H9 (cell line): ENCODE measurements at regions not wholly inside any gene's neighbourhood (a gene's known extent, or its start where the extent isn't known, plus 50 kb on each side); places are given as distances from the start of the nearest gene placed in this dataset.

Source experiments
- DNase-seq: peaks from one replicate; pipeline ENCODE4 v3.0.0-alpha.2; 2017
- H2AFZ ChIP-seq: one replicate; pipeline ENCODE4 v1.6.1; 2013; ENCODE audit warnings: mild to moderate bottlenecking, low read length, control low read depth, moderate library complexity
- H2AK5ac ChIP-seq: 2 replicates; pipeline ENCODE4 v1.6.1; 2013; ENCODE audit warnings: low read length, control low read depth, mixed read lengths; ENCODE audit not compliant: insufficient read length
- H2BK120ac ChIP-seq: one replicate; pipeline ENCODE4 v1.6.1; 2013; ENCODE audit warnings: low read depth, mild to moderate bottlenecking, low read length, control low read depth, inconsistent platforms; ENCODE audit not compliant: poor library complexity, severe bottlenecking
- H2BK12ac ChIP-seq: 2 replicates; pipeline ENCODE4 v1.6.1; 2013; ENCODE audit warnings: low read length, control low read depth, mixed read lengths, low read depth; ENCODE audit not compliant: insufficient read length
- H2BK15ac ChIP-seq: 2 replicates; pipeline ENCODE4 v1.6.1; 2013; ENCODE audit warnings: low read depth, low read length, control low read depth
- H2BK20ac ChIP-seq: one replicate; pipeline ENCODE4 v1.6.1; 2013; ENCODE audit warnings: low read depth, mild to moderate bottlenecking, low read length, control low read depth, inconsistent platforms; ENCODE audit not compliant: poor library complexity, severe bottlenecking
- H2BK5ac ChIP-seq: 2 replicates; pipeline ENCODE4 v1.6.1; 2013; ENCODE audit warnings: low read length, control low read depth, mixed read lengths; ENCODE audit not compliant: insufficient read length
- H3K14ac ChIP-seq: 2 replicates; pipeline ENCODE4 v1.6.1; 2013; ENCODE audit warnings: low read length, control low read depth; ENCODE audit not compliant: insufficient read depth
- H3K18ac ChIP-seq: 2 replicates; pipeline ENCODE4 v1.6.1; 2013; ENCODE audit warnings: low read depth, mild to moderate bottlenecking, mixed read lengths, low read length, control low read depth; ENCODE audit not compliant: insufficient read length
- H3K23ac ChIP-seq: 2 replicates; pipeline ENCODE4 v1.6.1; 2013; ENCODE audit warnings: low read length, control low read depth, mixed read lengths, low read depth; ENCODE audit not compliant: insufficient read length
- H3K23me2 ChIP-seq: 2 replicates; pipeline ENCODE4 v1.6.1; 2013; ENCODE audit warnings: low read depth, mild to moderate bottlenecking, mixed read lengths, low read length, control low read depth; ENCODE audit not compliant: insufficient read length, poor library complexity, severe bottlenecking
- H3K27ac ChIP-seq: 2 replicates; pipeline ENCODE4 v1.5.1; 2013; ENCODE audit warnings: low read length, control low read depth, mixed read lengths, low read depth; ENCODE audit not compliant: insufficient read length
- H3K27me3 ChIP-seq: 2 replicates; pipeline ENCODE4 v1.6.1; 2013; ENCODE audit warnings: low read length, control low read depth, inconsistent platforms; ENCODE audit not compliant: insufficient read depth
- H3K4ac ChIP-seq: 2 replicates; pipeline ENCODE4 v1.6.1; 2013; ENCODE audit warnings: low read depth, mild to moderate bottlenecking, control low read depth, inconsistent platforms, low read length, moderate library complexity
- H3K4me1 ChIP-seq: 2 replicates; pipeline ENCODE4 v1.6.1; 2013; ENCODE audit warnings: low read length, control low read depth, inconsistent platforms; ENCODE audit not compliant: insufficient read depth
- H3K4me2 ChIP-seq: 2 replicates; pipeline ENCODE4 v1.6.1; 2013; ENCODE audit warnings: low read length, control low read depth, mixed read lengths; ENCODE audit not compliant: insufficient read length, insufficient read depth
- H3K56ac ChIP-seq: 2 replicates; pipeline ENCODE4 v1.6.1; 2013; ENCODE audit warnings: low read depth, mild to moderate bottlenecking, mixed read lengths, low read length, control low read depth; ENCODE audit not compliant: insufficient read length
- H3K79me1 ChIP-seq: 2 replicates; pipeline ENCODE4 v1.6.1; 2013; ENCODE audit warnings: low read depth, mild to moderate bottlenecking, moderate library complexity, low read length, control low read depth, inconsistent platforms; ENCODE audit not compliant: insufficient read depth, poor library complexity, severe bottlenecking
- H3K79me2 ChIP-seq: 2 replicates; pipeline ENCODE4 v1.6.1; 2013; ENCODE audit warnings: low read length, control low read depth, inconsistent platforms; ENCODE audit not compliant: insufficient read depth
- H3K9ac ChIP-seq: 2 replicates; pipeline ENCODE4 v1.6.1; 2013; ENCODE audit warnings: low read length, control low read depth, mixed read lengths; ENCODE audit not compliant: insufficient read length; ENCODE audit errors: extremely low read depth
- H3K9me3 ChIP-seq: one replicate; pipeline ENCODE4 v1.6.1; 2013; ENCODE audit warnings: low read depth, low read length, inconsistent platforms; ENCODE audit not compliant: control insufficient read depth
- H3T11ph ChIP-seq: one replicate; pipeline ENCODE4 v1.6.1; 2013; ENCODE audit warnings: mild to moderate bottlenecking, low read length, control low read depth, inconsistent platforms
- H4K20me1 ChIP-seq: one replicate; pipeline ENCODE4 v1.6.1; 2013; ENCODE audit not compliant: control insufficient read depth, insufficient read length, insufficient read depth
- H4K5ac ChIP-seq: 2 replicates; pipeline ENCODE4 v1.6.1; 2013; ENCODE audit warnings: low read depth, mild to moderate bottlenecking, mixed read lengths, low read length, control low read depth; ENCODE audit not compliant: insufficient read length
- H4K8ac ChIP-seq: replicated peaks from 2 replicates; pipeline ENCODE4 v1.6.1; 2013; ENCODE audit warnings: low read length, control low read depth, mixed read lengths, low read depth; ENCODE audit not compliant: insufficient read length
- H4K91ac ChIP-seq: 2 replicates; pipeline ENCODE4 v1.6.1; 2013; ENCODE audit warnings: low read depth, mild to moderate bottlenecking, moderate library complexity, mixed read lengths, low read length, control low read depth; ENCODE audit not compliant: insufficient read length
- H3K27ac Mint-ChIP-seq, 3 experiments: 2 replicates in 2 of 3; 3 replicates in 1 of 3; pipeline ENCODE4 v1.8.0; 2020 to 2021; ENCODE audit warnings: mixed read lengths in 3 of 3, mild to moderate bottlenecking in 1 of 3, moderate library complexity in 1 of 3
- H3K27me3 Mint-ChIP-seq: 2 replicates; pipeline ENCODE4 v1.8.0; 2021; ENCODE audit warnings: low read depth, mild to moderate bottlenecking, moderate library complexity, mixed read lengths
- H3K36me3 Mint-ChIP-seq, 3 experiments: 2 replicates in 2 of 3; 3 replicates in 1 of 3; pipeline ENCODE4 v1.8.0; 2020 to 2021; ENCODE audit warnings: low read depth in 3 of 3, mixed read lengths in 3 of 3; ENCODE audit not compliant: insufficient read depth in 1 of 3
- H3K4me1 Mint-ChIP-seq, 2 experiments: 2 replicates each; pipeline ENCODE4 v1.8.0; 2020; ENCODE audit warnings: mixed read lengths in 2 of 2
- H3K4me3 Mint-ChIP-seq, 2 experiments: 2 replicates in 1 of 2; 3 replicates in 1 of 2; pipeline ENCODE4 v1.8.0; 2020 to 2021; ENCODE audit warnings: mild to moderate bottlenecking in 2 of 2, mixed read lengths in 2 of 2, moderate library complexity in 1 of 2
- H3K9me3 Mint-ChIP-seq, 2 experiments: 2 replicates in 1 of 2; 3 replicates in 1 of 2; pipeline ENCODE4 v1.8.0; 2020; ENCODE audit warnings: mild to moderate bottlenecking in 2 of 2, mixed read lengths in 2 of 2, moderate library complexity in 1 of 2
- TF ChIP-seq, protein P1 (sequence below): fragments of 200-600 bp; sonication (generic); conservative IDR thresholded peaks from 3 replicates; pipeline ENCODE4 v1.8.0; 2021; ENCODE audit warnings: antibody characterized with exemption, mild to moderate bottlenecking

DNA sequence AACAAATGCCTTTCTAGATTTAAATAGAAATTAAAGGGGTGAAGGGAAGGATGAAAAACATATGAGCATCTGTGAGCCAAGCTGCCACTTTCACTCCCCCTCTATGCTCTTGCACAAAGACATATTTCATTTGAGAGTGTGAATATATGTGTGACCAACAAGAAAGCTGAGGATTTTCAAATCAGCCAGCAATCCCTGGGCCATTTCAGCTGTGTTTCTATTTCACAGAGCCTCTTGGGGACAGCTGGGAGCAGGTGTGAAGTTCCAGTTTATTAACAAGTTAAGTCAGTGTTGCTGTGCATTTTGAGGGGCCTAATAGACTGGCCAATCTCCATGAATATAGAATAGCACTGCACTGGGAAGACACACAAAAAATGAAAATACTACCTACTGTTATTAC lies 248.7 kb upstream of the RGMB start:
- H3K4me1 ChIP-seq = no peaks in the 10 kb centered on the region
- no peaks in the 10 kb centered on the region for H3K36me3 Mint-ChIP-seq
- no peaks in the 10 kb centered on the region for H3K9me3 ChIP-seq
- H3K27ac ChIP-seq = no peak overlapping the region
- no peak overlapping the region for H3K4me2 ChIP-seq
- H3K27me3 Mint-ChIP-seq = no peaks in the 10 kb centered on the region
- H2BK5ac ChIP-seq = no peak overlapping the region
- no peak overlapping the region for H4K8ac ChIP-seq
- no peak overlapping the region for H2AK5ac ChIP-seq
- no peak overlapping the region for H4K91ac ChIP-seq
- no peak overlapping the region for H3K18ac ChIP-seq
- no peak overlapping the region for H3K4me3 Mint-ChIP-seq
- H3K27ac Mint-ChIP-seq = no peak overlapping the region
- H2BK12ac ChIP-seq = no peak overlapping the region
- no peak overlapping the region for H2BK120ac ChIP-seq
- TF ChIP-seq, protein P1, sequence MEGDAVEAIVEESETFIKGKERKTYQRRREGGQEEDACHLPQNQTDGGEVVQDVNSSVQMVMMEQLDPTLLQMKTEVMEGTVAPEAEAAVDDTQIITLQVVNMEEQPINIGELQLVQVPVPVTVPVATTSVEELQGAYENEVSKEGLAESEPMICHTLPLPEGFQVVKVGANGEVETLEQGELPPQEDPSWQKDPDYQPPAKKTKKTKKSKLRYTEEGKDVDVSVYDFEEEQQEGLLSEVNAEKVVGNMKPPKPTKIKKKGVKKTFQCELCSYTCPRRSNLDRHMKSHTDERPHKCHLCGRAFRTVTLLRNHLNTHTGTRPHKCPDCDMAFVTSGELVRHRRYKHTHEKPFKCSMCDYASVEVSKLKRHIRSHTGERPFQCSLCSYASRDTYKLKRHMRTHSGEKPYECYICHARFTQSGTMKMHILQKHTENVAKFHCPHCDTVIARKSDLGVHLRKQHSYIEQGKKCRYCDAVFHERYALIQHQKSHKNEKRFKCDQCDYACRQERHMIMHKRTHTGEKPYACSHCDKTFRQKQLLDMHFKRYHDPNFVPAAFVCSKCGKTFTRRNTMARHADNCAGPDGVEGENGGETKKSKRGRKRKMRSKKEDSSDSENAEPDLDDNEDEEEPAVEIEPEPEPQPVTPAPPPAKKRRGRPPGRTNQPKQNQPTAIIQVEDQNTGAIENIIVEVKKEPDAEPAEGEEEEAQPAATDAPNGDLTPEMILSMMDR = no peak
- H2AFZ ChIP-seq = no peak overlapping the region
- H3K23me2 ChIP-seq = no peaks in the 10 kb centered on the region
- no peak overlapping the region for H3K23ac ChIP-seq
- no peak overlapping the region for H2BK20ac ChIP-seq
- H2BK15ac ChIP-seq = no peak overlapping the region
- H3K4me1 Mint-ChIP-seq = no peaks in the 10 kb centered on the region
- no peak overlapping the region for H3K9ac ChIP-seq
- no peak overlapping the region for H4K5ac ChIP-seq
- H3K9me3 Mint-ChIP-seq = no peaks in the 10 kb centered on the region
- no peaks in the 10 kb centered on the region for H3K79me1 ChIP-seq
- DNase-seq = no peak
- H3K4ac ChIP-seq = no peak overlapping the region
- no peak overlapping the region for H3K14ac ChIP-seq
- no peaks in the 10 kb centered on the region for H3K79me2 ChIP-seq
- no peak overlapping the region for H3T11ph ChIP-seq
- H4K20me1 ChIP-seq = no peaks in the 10 kb centered on the region
- H3K27me3 ChIP-seq = no peaks in the 10 kb centered on the region
- H3K56ac ChIP-seq = no peak overlapping the region
